DOHH2 (cell line): ENCODE measurements at regions not wholly inside any gene's neighbourhood (a gene's known extent, or its start where the extent isn't known, plus 50 kb on each side); places are given as distances from the start of the nearest gene placed in this dataset.

Experiments
- H3F3A ChIP-seq: fragments of 200-600 bp; sonication (generic), shearing (Covaris generic); 2 replicates; pipeline ENCODE4 v1.6.0; 2016; ENCODE audit warnings: antibody characterized with exemption, mild to moderate bottlenecking; ENCODE audit not compliant: control insufficient read depth, insufficient read depth
- H3K27ac ChIP-seq: fragments of 200-600 bp; sonication (generic); 2 replicates; pipeline ENCODE4 v1.5.1; 2014; ENCODE audit warnings: low read depth, mild to moderate bottlenecking, low read length, moderate library complexity
- H3K27me3 ChIP-seq: fragments of 200-600 bp; sonication (generic); 2 replicates; pipeline ENCODE4 v1.6.1; 2014; ENCODE audit warnings: mild to moderate bottlenecking, low read length, mixed read lengths; ENCODE audit not compliant: control insufficient read depth
- H3K36me3 ChIP-seq: fragments of 200-600 bp; sonication (generic); 2 replicates; pipeline ENCODE4 v1.6.1; 2014; ENCODE audit warnings: mild to moderate bottlenecking, low read length, moderate library complexity, mixed read lengths; ENCODE audit not compliant: control insufficient read depth
- H3K4me1 ChIP-seq: fragments of 200-600 bp; sonication (generic); 2 replicates; pipeline ENCODE4 v1.6.1; 2014; ENCODE audit warnings: mild to moderate bottlenecking, low read length, mixed read lengths; ENCODE audit not compliant: control insufficient read depth
- H3K4me2 ChIP-seq: fragments of 200-600 bp; sonication (generic); 2 replicates; pipeline ENCODE4 v1.6.0; 2014; ENCODE audit warnings: mild to moderate bottlenecking, low read length, moderate library complexity
- H3K4me3 ChIP-seq: fragments of 200-600 bp; sonication (generic); 2 replicates; pipeline ENCODE4 v1.5.1; 2014; ENCODE audit warnings: mild to moderate bottlenecking, low read length, mixed read lengths
- H3K79me2 ChIP-seq: fragments of 200-600 bp; sonication (generic); 2 replicates; pipeline ENCODE4 v1.6.1; 2014; ENCODE audit warnings: mild to moderate bottlenecking, low read length, mixed read lengths; ENCODE audit not compliant: control insufficient read depth
- H3K9me2 ChIP-seq: fragments of 200-600 bp; sonication (generic); replicated peaks from 2 replicates; pipeline ENCODE4 v1.6.1; 2014; ENCODE audit warnings: mild to moderate bottlenecking, low read length, mixed read lengths; ENCODE audit not compliant: control insufficient read depth
- H3K9me3 ChIP-seq: fragments of 200-600 bp; sonication (generic); 2 replicates; pipeline ENCODE4 v1.6.1; 2014; ENCODE audit warnings: antibody characterized with exemption, low read length, mixed read lengths; ENCODE audit not compliant: control insufficient read depth, insufficient read depth
- H4K20me1 ChIP-seq: fragments of 200-600 bp; sonication (generic); 2 replicates; pipeline ENCODE4 v1.6.0; 2014; ENCODE audit warnings: low read depth, mild to moderate bottlenecking, antibody characterized with exemption, low read length, moderate library complexity; ENCODE audit not compliant: control insufficient read depth, insufficient read depth
- EZH2phosphoT487 ChIP-seq: fragments of 200-600 bp; sonication (generic); IDR thresholded peaks from 2 replicates; pipeline ENCODE4 v1.6.1; 2017; ENCODE audit warnings: borderline replicate concordance, mild to moderate bottlenecking, antibody characterized with exemption, low read length, moderate library complexity, mixed read lengths
- TF ChIP-seq, protein P1 (sequence below): fragments of 200-600 bp; sonication (generic); IDR thresholded peaks from one replicate; pipeline ENCODE4 v1.5.1; 2014; ENCODE audit warnings: antibody characterized with exemption, mild to moderate bottlenecking, low read depth, low read length; ENCODE audit not compliant: poor library complexity, severe bottlenecking

DNA sequence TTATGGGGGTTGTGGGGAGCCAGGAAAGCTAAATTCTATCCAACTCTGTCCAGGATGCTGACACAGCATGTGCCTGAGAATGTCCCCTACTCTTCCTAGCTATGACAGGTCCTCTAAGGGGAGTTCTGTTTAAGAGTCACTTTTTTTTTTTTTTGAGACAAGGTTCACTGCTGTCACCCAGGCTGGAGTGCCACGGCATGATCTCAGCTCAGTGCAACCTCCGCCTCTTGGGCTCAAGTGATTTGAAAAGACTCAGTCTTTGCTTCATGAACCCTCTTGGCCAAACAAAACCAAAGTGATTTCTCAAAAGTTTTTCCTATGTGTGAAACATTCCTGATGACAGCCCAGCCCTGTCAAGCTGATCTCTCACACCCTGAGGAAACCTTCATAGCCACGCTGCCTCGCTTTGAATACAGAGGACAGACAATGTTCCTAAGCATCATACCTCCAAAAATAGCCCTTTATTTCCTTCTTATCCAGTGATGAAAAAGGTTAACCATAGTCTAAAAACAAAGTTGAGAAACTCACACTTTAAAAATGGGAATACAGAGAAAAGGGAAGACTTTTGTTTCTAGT lies 105.5 kb upstream of the PROK2 start:
- TF ChIP-seq, protein P1, sequence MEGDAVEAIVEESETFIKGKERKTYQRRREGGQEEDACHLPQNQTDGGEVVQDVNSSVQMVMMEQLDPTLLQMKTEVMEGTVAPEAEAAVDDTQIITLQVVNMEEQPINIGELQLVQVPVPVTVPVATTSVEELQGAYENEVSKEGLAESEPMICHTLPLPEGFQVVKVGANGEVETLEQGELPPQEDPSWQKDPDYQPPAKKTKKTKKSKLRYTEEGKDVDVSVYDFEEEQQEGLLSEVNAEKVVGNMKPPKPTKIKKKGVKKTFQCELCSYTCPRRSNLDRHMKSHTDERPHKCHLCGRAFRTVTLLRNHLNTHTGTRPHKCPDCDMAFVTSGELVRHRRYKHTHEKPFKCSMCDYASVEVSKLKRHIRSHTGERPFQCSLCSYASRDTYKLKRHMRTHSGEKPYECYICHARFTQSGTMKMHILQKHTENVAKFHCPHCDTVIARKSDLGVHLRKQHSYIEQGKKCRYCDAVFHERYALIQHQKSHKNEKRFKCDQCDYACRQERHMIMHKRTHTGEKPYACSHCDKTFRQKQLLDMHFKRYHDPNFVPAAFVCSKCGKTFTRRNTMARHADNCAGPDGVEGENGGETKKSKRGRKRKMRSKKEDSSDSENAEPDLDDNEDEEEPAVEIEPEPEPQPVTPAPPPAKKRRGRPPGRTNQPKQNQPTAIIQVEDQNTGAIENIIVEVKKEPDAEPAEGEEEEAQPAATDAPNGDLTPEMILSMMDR, result no peak
- no peak for TF ChIP-seq EZH2phosphoT487
- Histone ChIP-seq H4K20me1 (no peaks in the 10 kb centered on the region), H3K9me2 (no peaks in the 10 kb centered on the region), H3K4me1 (peaks cover 3% of the 10 kb centered on the region; the same call in 1 of the 2 replicates), H3K79me2 (no peaks in the 10 kb centered on the region), H3K4me3 (no peak overlapping the region), H3K27ac (no peak overlapping the region), H3F3A (no peaks in the 10 kb centered on the region), H3K36me3 (no peaks in the 10 kb centered on the region), H3K4me2 (no peak overlapping the region), H3K9me3 (no peaks in the 10 kb centered on the region), H3K27me3 (peaks cover 81% of the 10 kb centered on the region)

GRCh38 chr3:71887256-71887655 lies 102.3 kb upstream of the PROK2 start:
- Histone ChIP-seq H3F3A (no peaks in the 10 kb centered on the region), H3K36me3 (no peaks in the 10 kb centered on the region), H3K9me2 (no peaks in the 10 kb centered on the region), H4K20me1 (no peaks in the 10 kb centered on the region), H3K79me2 (no peaks in the 10 kb centered on the region), H3K9me3 (no peaks in the 10 kb centered on the region), H3K27ac (no peak overlapping the region), H3K27me3 (peaks cover 79% of the 10 kb centered on the region), H3K4me3 (no peak overlapping the region), H3K4me1 (no peaks in the 10 kb centered on the region), H3K4me2 (no peak overlapping the region)
- TF ChIP-seq, protein P1, result no peak
- TF ChIP-seq EZH2phosphoT487, result no peak

GRCh38 chr3:71885006-71885405 lies 100.1 kb upstream of the PROK2 start:
- no peak overlapping the region for H3K27ac ChIP-seq
- no peaks in the 10 kb centered on the region for H3K9me2 ChIP-seq
- no peaks in the 10 kb centered on the region for H4K20me1 ChIP-seq
- TF ChIP-seq EZH2phosphoT487, result no peak
- TF ChIP-seq, protein P1, result no peak
- H3K4me3 ChIP-seq, result no peak overlapping the region
- no peaks in the 10 kb centered on the region for H3F3A ChIP-seq
- H3K36me3 ChIP-seq, result no peaks in the 10 kb centered on the region
- no peak overlapping the region for H3K4me2 ChIP-seq
- H3K27me3 ChIP-seq, result peaks cover 79% of the 10 kb centered on the region
- no peaks in the 10 kb centered on the region for H3K4me1 ChIP-seq
- no peaks in the 10 kb centered on the region for H3K9me3 ChIP-seq
- H3K79me2 ChIP-seq, result no peaks in the 10 kb centered on the region
